ENCODE measurements at regions not wholly inside any gene's neighbourhood (a gene's known extent, or its start where the extent isn't known, plus 50 kb on each side); places are given as distances from the start of the nearest gene placed in this dataset.

DNA sequence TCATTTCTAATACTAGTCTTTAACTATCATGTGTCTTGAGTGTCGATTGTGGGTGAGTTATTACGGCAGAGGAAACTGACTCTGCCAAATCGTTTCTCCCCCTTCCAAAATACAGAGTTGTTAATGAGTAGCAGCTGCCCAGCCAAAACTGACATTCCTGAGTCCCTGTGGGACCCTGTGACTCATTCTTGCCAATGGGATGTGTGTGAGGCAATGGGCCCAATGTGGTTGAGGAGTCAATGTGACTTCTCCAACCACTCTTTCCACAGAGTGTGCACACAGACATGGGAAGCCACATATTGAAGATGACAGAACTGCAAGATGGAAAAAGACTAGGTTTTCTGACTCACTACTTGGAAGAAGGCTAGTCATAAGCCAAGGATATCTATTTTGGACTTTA lies 434.7 kb downstream of the DTWD2 start:
- H3K4me3 ChIP-seq (ENCODE audit: low read length), result no peak overlapping the region
- no peak overlapping the region for H3K4me2 ChIP-seq (ENCODE audit: low read depth, low read length)

DNA sequence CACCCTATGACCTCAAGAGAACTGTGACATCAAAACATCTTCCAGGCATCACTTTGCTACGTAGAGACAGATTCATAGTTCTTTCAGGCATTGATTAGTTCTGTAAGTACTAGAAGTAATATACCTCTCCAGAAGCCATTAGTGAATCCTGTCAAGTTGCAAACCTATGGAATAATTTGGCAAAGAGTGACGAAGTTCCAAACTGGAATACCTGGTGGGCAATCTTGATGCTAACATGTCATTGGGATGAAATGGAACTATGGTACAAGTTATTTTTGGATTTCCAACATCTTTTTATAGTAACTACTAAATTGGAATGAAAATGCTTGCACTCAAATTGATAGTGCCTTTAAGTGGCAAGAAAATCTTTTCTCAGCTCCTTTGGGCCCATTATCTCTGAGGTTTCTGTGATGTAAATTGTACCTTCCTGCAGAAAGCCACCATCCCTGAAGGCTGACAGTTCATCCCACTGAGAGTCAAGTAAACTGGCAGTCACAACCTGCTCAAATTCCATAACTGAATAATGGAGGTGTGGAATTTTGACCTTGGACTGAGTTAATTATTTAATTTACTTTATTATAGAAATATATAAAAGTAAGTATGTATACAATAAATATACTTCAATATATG lies 435.5 kb downstream of the DTWD2 start:
- Histone ChIP-seq H3K27ac (ENCODE audit: low read length) (no peak overlapping the region), H3F3A (ENCODE audit: insufficient read depth, low read length) (no peaks in the 10 kb centered on the region), H3K9me2 (replicated peaks; ENCODE audit: insufficient read depth, low read length) (no peaks in the 10 kb centered on the region), H3K9ac (ENCODE audit: low read length) (no peak overlapping the region), H3K79me2 (ENCODE audit: low read length) (no peaks in the 10 kb centered on the region), H3K9me3 (replicated peaks; ENCODE audit: insufficient read depth, low read length) (no peaks in the 10 kb centered on the region), H3K4me3 (ENCODE audit: low read length) (no peak overlapping the region), H3K27me3 (replicated peaks; ENCODE audit: insufficient read depth, low read length) (no peaks in the 10 kb centered on the region), H4K20me1 (ENCODE audit: insufficient read depth, low read length) (no peaks in the 10 kb centered on the region), H3K36me3 (replicated peaks; ENCODE audit: insufficient read depth, low read length) (no peaks in the 10 kb centered on the region), H2AFZ (ENCODE audit: low read length) (no peak overlapping the region), H3K4me1 (ENCODE audit: low read length) (no peaks in the 10 kb centered on the region), H3K4me2 (ENCODE audit: low read depth, low read length) (no peak overlapping the region)
- DNase-seq, result no peak
- TF ChIP-seq EZH2 (optimal IDR thresholded peaks at IDR 0.05; ENCODE audit: low read depth, low read length) (no peak), EZH2phosphoT487 (IDR thresholded peaks at IDR 0.05; ENCODE audit: low read length) (no peak)
- TF ChIP-seq, protein P1, sequence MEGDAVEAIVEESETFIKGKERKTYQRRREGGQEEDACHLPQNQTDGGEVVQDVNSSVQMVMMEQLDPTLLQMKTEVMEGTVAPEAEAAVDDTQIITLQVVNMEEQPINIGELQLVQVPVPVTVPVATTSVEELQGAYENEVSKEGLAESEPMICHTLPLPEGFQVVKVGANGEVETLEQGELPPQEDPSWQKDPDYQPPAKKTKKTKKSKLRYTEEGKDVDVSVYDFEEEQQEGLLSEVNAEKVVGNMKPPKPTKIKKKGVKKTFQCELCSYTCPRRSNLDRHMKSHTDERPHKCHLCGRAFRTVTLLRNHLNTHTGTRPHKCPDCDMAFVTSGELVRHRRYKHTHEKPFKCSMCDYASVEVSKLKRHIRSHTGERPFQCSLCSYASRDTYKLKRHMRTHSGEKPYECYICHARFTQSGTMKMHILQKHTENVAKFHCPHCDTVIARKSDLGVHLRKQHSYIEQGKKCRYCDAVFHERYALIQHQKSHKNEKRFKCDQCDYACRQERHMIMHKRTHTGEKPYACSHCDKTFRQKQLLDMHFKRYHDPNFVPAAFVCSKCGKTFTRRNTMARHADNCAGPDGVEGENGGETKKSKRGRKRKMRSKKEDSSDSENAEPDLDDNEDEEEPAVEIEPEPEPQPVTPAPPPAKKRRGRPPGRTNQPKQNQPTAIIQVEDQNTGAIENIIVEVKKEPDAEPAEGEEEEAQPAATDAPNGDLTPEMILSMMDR (IDR thresholded peaks at IDR 0.05; ENCODE audit: low read length), result no peak

More for the DNA sequence above, 434.7 kb downstream of the DTWD2 start:
- TF ChIP-seq, protein P1 (IDR thresholded peaks at IDR 0.05; ENCODE audit: low read length), result no peak
- TF ChIP-seq EZH2phosphoT487 (IDR thresholded peaks at IDR 0.05; ENCODE audit: low read length) (no peak), EZH2 (optimal IDR thresholded peaks at IDR 0.05; ENCODE audit: low read depth, low read length) (no peak)
- no peaks in the 10 kb centered on the region for H4K20me1 ChIP-seq (ENCODE audit: insufficient read depth, low read length)
- DNase-seq, result no peak
- H3K27ac ChIP-seq (ENCODE audit: low read length), result no peak overlapping the region
- H3K79me2 ChIP-seq (ENCODE audit: low read length), result no peaks in the 10 kb centered on the region
- H2AFZ ChIP-seq (ENCODE audit: low read length), result no peak overlapping the region
- H3K36me3 ChIP-seq (replicated peaks; ENCODE audit: insufficient read depth, low read length), result no peaks in the 10 kb centered on the region
- H3K27me3 ChIP-seq (replicated peaks; ENCODE audit: insufficient read depth, low read length), result no peaks in the 10 kb centered on the region
- H3K9me3 ChIP-seq (replicated peaks; ENCODE audit: insufficient read depth, low read length), result no peaks in the 10 kb centered on the region
- no peaks in the 10 kb centered on the region for H3K9me2 ChIP-seq (replicated peaks; ENCODE audit: insufficient read depth, low read length)
- H3F3A ChIP-seq (ENCODE audit: insufficient read depth, low read length), result no peaks in the 10 kb centered on the region
- no peak overlapping the region for H3K9ac ChIP-seq (ENCODE audit: low read length)
- H3K4me1 ChIP-seq (ENCODE audit: low read length), result no peaks in the 10 kb centered on the region

DNA sequence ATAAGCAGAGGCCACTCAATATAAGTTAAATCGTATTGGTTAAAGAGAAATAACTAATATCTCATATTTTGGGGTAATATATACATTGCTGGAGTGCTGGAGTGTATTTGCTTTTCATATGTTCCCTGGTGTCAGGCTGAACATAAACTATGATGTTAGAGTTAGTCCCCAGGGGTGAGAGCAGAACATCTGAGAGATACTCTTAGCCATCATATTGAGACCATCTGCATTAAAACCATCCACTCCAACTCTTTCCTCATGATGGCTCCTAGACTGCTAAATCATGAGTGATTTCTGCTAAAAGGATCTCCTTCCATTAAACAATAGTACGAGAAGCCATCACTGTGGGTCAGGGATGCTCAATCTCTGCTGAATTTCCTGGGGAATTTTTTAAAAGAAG lies 436.2 kb downstream of the DTWD2 start:
- TF ChIP-seq EZH2phosphoT487 (IDR thresholded peaks at IDR 0.05; ENCODE audit: low read length), result no peak
- no peaks in the 10 kb centered on the region for H3K9me2 ChIP-seq (replicated peaks; ENCODE audit: insufficient read depth, low read length)
- H3K4me2 ChIP-seq (ENCODE audit: low read depth, low read length), result no peak overlapping the region

DNA sequence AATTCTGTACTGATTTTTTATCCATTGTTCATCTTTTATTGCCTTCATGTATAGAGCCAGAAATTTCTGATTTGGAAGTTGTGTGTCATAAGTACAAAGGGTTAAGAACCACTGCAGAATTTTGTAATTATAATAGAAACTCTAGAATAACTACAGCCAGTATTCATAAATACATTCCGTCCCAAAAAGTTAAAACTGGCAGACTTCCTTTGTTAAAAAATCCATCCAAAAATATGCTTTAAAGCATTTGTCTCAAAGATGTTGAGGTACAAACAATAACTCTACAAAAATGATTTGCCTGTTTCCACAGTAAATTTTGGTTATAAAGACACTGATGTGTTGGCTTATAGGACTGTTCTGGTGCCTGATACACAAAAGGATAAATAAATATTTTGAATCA lies 436.6 kb downstream of the DTWD2 start:
- DNase-seq, result no peak
- Histone ChIP-seq H3K27me3 (replicated peaks; ENCODE audit: insufficient read depth, low read length) (no peaks in the 10 kb centered on the region), H3K36me3 (replicated peaks; ENCODE audit: insufficient read depth, low read length) (no peaks in the 10 kb centered on the region), H3K9ac (ENCODE audit: low read length) (no peak overlapping the region), H3F3A (ENCODE audit: insufficient read depth, low read length) (no peaks in the 10 kb centered on the region), H3K9me2 (replicated peaks; ENCODE audit: insufficient read depth, low read length) (no peaks in the 10 kb centered on the region), H3K4me2 (ENCODE audit: low read depth, low read length) (no peak overlapping the region), H2AFZ (ENCODE audit: low read length) (no peak overlapping the region), H3K27ac (ENCODE audit: low read length) (no peak overlapping the region), H4K20me1 (ENCODE audit: insufficient read depth, low read length) (no peaks in the 10 kb centered on the region), H3K4me3 (ENCODE audit: low read length) (no peak overlapping the region), H3K79me2 (ENCODE audit: low read length) (no peaks in the 10 kb centered on the region), H3K9me3 (replicated peaks; ENCODE audit: insufficient read depth, low read length) (no peaks in the 10 kb centered on the region), H3K4me1 (ENCODE audit: low read length) (no peaks in the 10 kb centered on the region)
- TF ChIP-seq, protein P1 (IDR thresholded peaks at IDR 0.05; ENCODE audit: low read length), result no peak
- TF ChIP-seq EZH2phosphoT487 (IDR thresholded peaks at IDR 0.05; ENCODE audit: low read length), result no peak
- TF ChIP-seq EZH2 (optimal IDR thresholded peaks at IDR 0.05; ENCODE audit: low read depth, low read length), result no peak

More for the DNA sequence above, 436.2 kb downstream of the DTWD2 start:
- H3F3A ChIP-seq (ENCODE audit: insufficient read depth, low read length), result no peaks in the 10 kb centered on the region
- H3K4me3 ChIP-seq (ENCODE audit: low read length), result no peak overlapping the region
- no peaks in the 10 kb centered on the region for H4K20me1 ChIP-seq (ENCODE audit: insufficient read depth, low read length)
- no peaks in the 10 kb centered on the region for H3K4me1 ChIP-seq (ENCODE audit: low read length)
- H2AFZ ChIP-seq (ENCODE audit: low read length), result no peak overlapping the region
- no peak for DNase-seq
- no peaks in the 10 kb centered on the region for H3K36me3 ChIP-seq (replicated peaks; ENCODE audit: insufficient read depth, low read length)
- no peaks in the 10 kb centered on the region for H3K27me3 ChIP-seq (replicated peaks; ENCODE audit: insufficient read depth, low read length)
- no peaks in the 10 kb centered on the region for H3K79me2 ChIP-seq (ENCODE audit: low read length)
- H3K9ac ChIP-seq (ENCODE audit: low read length), result no peak overlapping the region
- no peak overlapping the region for H3K27ac ChIP-seq (ENCODE audit: low read length)
- H3K9me3 ChIP-seq (replicated peaks; ENCODE audit: insufficient read depth, low read length), result no peaks in the 10 kb centered on the region
